Stomach (tissue), 8 donors: ENCODE measurements at regions not wholly inside any gene's neighbourhood (a gene's known extent, or its start where the extent isn't known, plus 50 kb on each side); places are given as distances from the start of the nearest gene placed in this dataset.

Experiments
- DNase-seq, 2 donors: peaks; one replicate each; pipeline versions ENCODE4 v3.0.0 to v3.0.0-alpha.2; 2013 to 2019
- H3K27ac ChIP-seq, 5 donors: fragments of 200-600 bp in 4 of 5; sonication (generic) in 4 of 5; one replicate each; pipeline ENCODE4 v1.5.1; 2013 to 2019; ENCODE audit warnings: mild to moderate bottlenecking in 1 of 5, moderate library complexity in 1 of 5
- H3K27me3 ChIP-seq, 3 donors: fragments of 200-600 bp; sonication (generic); one replicate each; pipeline ENCODE4 v1.5.1; 2017 to 2019; ENCODE audit warnings: mixed run types in 1 of 3
- H3K36me3 ChIP-seq, 4 donors: fragments of 200-600 bp; sonication (generic); 1 replicate in 3 of 4; 2 replicates in 1 of 4; pipeline ENCODE4 v1.5.1; 2016 to 2019
- H3K4me1 ChIP-seq, 4 donors: fragments of 200-600 bp; sonication (generic); one replicate each; pipeline ENCODE4 v1.5.1; 2016 to 2019
- H3K4me3 ChIP-seq, 4 donors: fragments of 200-600 bp; sonication (generic) in 3 of 4; one replicate each; pipeline ENCODE4 v1.5.1; 2016 to 2019; ENCODE audit warnings: mild to moderate bottlenecking in 1 of 4
- H3K9me3 ChIP-seq, 4 donors: fragments of 200-600 bp; sonication (generic); one replicate each; pipeline ENCODE4 v1.5.1; 2016 to 2019
- CTCF ChIP-seq, 7 experiments: fragments of 450-650 bp in 4 of 7; fragments of 200-600 bp in 3 of 7; sonication (generic) in 3 of 7; IDR thresholded peaks; one replicate each; pipeline ENCODE4 v1.5.1; 2016 to 2019; ENCODE audit warnings: antibody characterized with exemption in 7 of 7, control low read depth in 2 of 7, mild to moderate bottlenecking in 1 of 7
- EP300 ChIP-seq: sonication (generic); formaldehyde crosslinking; IDR thresholded peaks from one replicate; pipeline ENCODE4 v1.6.1; 2017; ENCODE audit warnings: antibody characterized with exemption
- POLR2A ChIP-seq, 4 donors: fragments of 450-650 bp; IDR thresholded peaks; one replicate each; pipeline ENCODE4 v1.6.1; 2016; ENCODE audit warnings: antibody characterized with exemption in 4 of 4, control low read depth in 2 of 4, mild to moderate bottlenecking in 1 of 4, moderate library complexity in 1 of 4
- POLR2AphosphoS5 ChIP-seq, 3 donors: sonication (generic); formaldehyde crosslinking; IDR thresholded peaks; one replicate each; pipeline ENCODE4 v1.6.1; 2016; ENCODE audit warnings: antibody characterized with exemption in 3 of 3
- WGBS, 5 donors: extraction: QIAGEN DNeasy Blood & Tissue Kit in 3 of 5; methylation state at CpG; one replicate each; pipeline versions ENCODE4 v1.1.5 to v1.1.7; 2013 to 2018; 5-methylcytosine and 5-hydroxymethylcytosine counted together
- intact Hi-C: fragments of 100-400 bp; cut with DNase I; formaldehyde crosslinking; loops from one replicate; pipeline ENCODE4 v1.15.1; 2023; ENCODE audit warnings: low total_unique reads
- donor health status: healthy with polysubstance abuse.
- donor health status: Bipolar disorder and iron deficiency.
- donor health status: healthy.

GRCh38 chr16:8063159-8063558 is 527.2 kb downstream of the TMEM114 start:
- Histone ChIP-seq H3K27me3 (no peaks in the 10 kb centered on the region), H3K9me3 (peaks cover 9 to 38% (median 32%) of the 10 kb centered on the region in 4 donors), H3K4me1 (no peaks in the 10 kb centered on the region), H3K36me3 (no peaks in the 10 kb centered on the region), H3K27ac (no peak overlapping the region), H3K4me3 (no peak overlapping the region)
- WGBS, 5 donors, result 73 to 82% (median 77%) methylated on average over 4 of the region's 4 CpGs
- intact Hi-C loops, result no loop called here
- DNase-seq, result no peak
- TF ChIP-seq POLR2AphosphoS5 (IDR thresholded peaks at IDR 0.05), result no peak
- TF ChIP-seq CTCF (IDR thresholded peaks at IDR 0.05), result no peak
- TF ChIP-seq POLR2A (IDR thresholded peaks at IDR 0.05), result no peak
- no peak for TF ChIP-seq EP300

GRCh38 chr16:8062677-8063076 is 527.6 kb downstream of the TMEM114 start:
- TF ChIP-seq POLR2AphosphoS5 (IDR thresholded peaks at IDR 0.05), result no peak
- no peak for TF ChIP-seq POLR2A (IDR thresholded peaks at IDR 0.05)
- no peak for TF ChIP-seq CTCF (IDR thresholded peaks at IDR 0.05)
- no peak for TF ChIP-seq EP300

GRCh38 chr16:8055761-8056160 is 534.5 kb downstream of the TMEM114 start:
- WGBS, 5 donors, result 77 to 85% (median 79%) methylated on average over 4 of the region's 4 CpGs
- Histone ChIP-seq H3K4me1 (no peaks in the 10 kb centered on the region), H3K9me3 (peaks cover 0 to 6% (median 0%) of the 10 kb centered on the region in 4 donors), H3K27ac (no peak overlapping the region), H3K36me3 (no peaks in the 10 kb centered on the region), H3K27me3 (no peaks in the 10 kb centered on the region), H3K4me3 (no peak overlapping the region)
- TF ChIP-seq POLR2AphosphoS5 (IDR thresholded peaks at IDR 0.05), result no peak
- no peak for TF ChIP-seq CTCF (IDR thresholded peaks at IDR 0.05)
- TF ChIP-seq POLR2A (IDR thresholded peaks at IDR 0.05), result no peak
- no peak for TF ChIP-seq EP300
- intact Hi-C loops, result no loop called here
- no peak for DNase-seq

More at GRCh38 chr16:8062677-8063076, 527.6 kb downstream of the TMEM114 start:
- WGBS, 5 donors, result 82 to 89% (median 86%) methylated on average over 9 of the region's 9 CpGs
- intact Hi-C loops, result no loop called here
- no peak overlapping the region for H3K27ac ChIP-seq
- no peaks in the 10 kb centered on the region for H3K27me3 ChIP-seq
- DNase-seq, result no peak
- no peaks in the 10 kb centered on the region for H3K36me3 ChIP-seq
- H3K4me3 ChIP-seq, result no peak overlapping the region
- H3K4me1 ChIP-seq, result no peaks in the 10 kb centered on the region
- H3K9me3 ChIP-seq, result peaks cover 9 to 36% (median 29%) of the 10 kb centered on the region in 4 donors

- no peaks in the 10 kb centered on the region for H3K27me3 ChIP-seq
- H3K36me3 ChIP-seq, result no peaks in the 10 kb centered on the region
- peaks cover 0 to 6% (median 0%) of the 10 kb centered on the region in 4 donors for H3K9me3 ChIP-seq
- WGBS, 5 donors, result 62 to 85% (median 78%) methylated on average over 4 of the region's 4 CpGs
- H3K27ac ChIP-seq, result no peak overlapping the region
- intact Hi-C loops, result no loop called here
- H3K4me1 ChIP-seq, result no peaks in the 10 kb centered on the region
- DNase-seq, result no peak
- no peak overlapping the region for H3K4me3 ChIP-seq
- TF ChIP-seq POLR2AphosphoS5 (IDR thresholded peaks at IDR 0.05), result no peak
Observed at GRCh38 chr16:8053437-8053836, 536.9 kb downstream of the TMEM114 start.

GRCh38 chr16:8048433-8048832 is 541.9 kb downstream of the TMEM114 start:
- Histone ChIP-seq H3K27ac (no peak overlapping the region), H3K9me3 (peaks cover 0 to 9% (median 2%) of the 10 kb centered on the region in 4 donors), H3K36me3 (no peaks in the 10 kb centered on the region), H3K27me3 (no peaks in the 10 kb centered on the region), H3K4me3 (no peak overlapping the region), H3K4me1 (no peaks in the 10 kb centered on the region)
- intact Hi-C loops, result no loop called here
- 74 to 83% (median 79%) methylated on average over 4 of the region's 4 CpGs for WGBS, 5 donors
- TF ChIP-seq POLR2AphosphoS5 (IDR thresholded peaks at IDR 0.05) (no peak), EP300 (no peak), CTCF (IDR thresholded peaks at IDR 0.05) (no peak), POLR2A (IDR thresholded peaks at IDR 0.05) (no peak)
- DNase-seq, result no peak
